Activated gamma-delta T cell (primary cell): ENCODE measurements at regions not wholly inside any gene's neighbourhood (a gene's known extent, or its start where the extent isn't known, plus 50 kb on each side); places are given as distances from the start of the nearest gene placed in this dataset.
"Not testable (repeated sequence)": the region's sequence is repeated elsewhere in the genome, so short reads cannot be mapped to it uniquely, and the experiment has no call there.

ENCODE experiments used
- DNase-seq: peaks from one replicate; lab custom pipeline; 2025; lab: John Stamatoyannopoulos, UW

GRCh38 chr13:91020461-91021034 lies 326.9 kb upstream of the MIR17HG start:
- no peak for DNase-seq

- DNase-seq = no peak
Observed at GRCh38 chr13:91024157-91024792, 323.2 kb upstream of the MIR17HG start.

GRCh38 chr13:91025442-91025841 lies 322.0 kb upstream of the MIR17HG start:
- no peak for DNase-seq

GRCh38 chr13:91031508-91031907 lies 316.0 kb upstream of the MIR17HG start:
- DNase-seq = no peak

- no peak for DNase-seq
Observed at GRCh38 chr13:91032104-91032503, 315.4 kb upstream of the MIR17HG start.

- no peak for DNase-seq
Observed at GRCh38 chr13:91036886-91037285, 310.6 kb upstream of the MIR17HG start.

- no peak for DNase-seq
Observed at GRCh38 chr13:91042870-91043269, 304.6 kb upstream of the MIR17HG start.

- DNase-seq = no peak
Observed at GRCh38 chr13:91045351-91046034, 302.0 kb upstream of the MIR17HG start.

GRCh38 chr13:91046715-91047327 lies 300.7 kb upstream of the MIR17HG start:
- DNase-seq = no peak

- DNase-seq = no peak
Observed at GRCh38 chr13:91050970-91051369, 296.5 kb upstream of the MIR17HG start.

GRCh38 chr13:91052876-91053275 lies 294.6 kb upstream of the MIR17HG start:
- no peak for DNase-seq

- no peak for DNase-seq
Observed at GRCh38 chr13:91053318-91054065, 294.0 kb upstream of the MIR17HG start.

- DNase-seq = no peak
Observed at GRCh38 chr13:91054902-91055301, 292.6 kb upstream of the MIR17HG start.

- DNase-seq = no peak
Observed at GRCh38 chr13:91056746-91057145, 290.7 kb upstream of the MIR17HG start.

GRCh38 chr13:91057507-91057906 lies 290.0 kb upstream of the MIR17HG start:
- DNase-seq = not testable (repeated sequence)

- DNase-seq = no peak
Observed at GRCh38 chr13:91058066-91058465, 289.4 kb upstream of the MIR17HG start.

GRCh38 chr13:91058919-91059318 lies 288.6 kb upstream of the MIR17HG start:
- DNase-seq = no peak

- no peak for DNase-seq
Observed at GRCh38 chr13:91066745-91067144, 280.7 kb upstream of the MIR17HG start.

GRCh38 chr13:91072486-91072885 lies 275.0 kb upstream of the MIR17HG start:
- no peak for DNase-seq

- DNase-seq = no peak
Observed at GRCh38 chr13:91074091-91074490, 273.4 kb upstream of the MIR17HG start.

- DNase-seq = no peak
Observed at GRCh38 chr13:91076830-91077229, 270.7 kb upstream of the MIR17HG start.

- DNase-seq = no peak
Observed at GRCh38 chr13:91078093-91078679, 269.3 kb upstream of the MIR17HG start.
